Activated CD4-positive, alpha-beta T cell treated with anti-CD3 and anti-CD28 coated beads, Interleukin-2, amount 10 ng/mL, durations not matched to agents 7 days and 5 days (primary cell): ENCODE measurements at regions not wholly inside any gene's neighbourhood (a gene's known extent, or its start where the extent isn't known, plus 50 kb on each side); places are given as distances from the start of the nearest gene placed in this dataset.
"Not testable (repeated sequence)": the region's sequence is repeated elsewhere in the genome, so short reads cannot be mapped to it uniquely, and the experiment has no call there.

ENCODE experiments used
- CTCF ChIA-PET: fragments of 350-600 bp; sonication (Branson Sonifier 250); formaldehyde crosslinking; loops from one replicate; lab custom pipeline; 2021; ENCODE audit warnings: antibody characterized with exemption; lab: Charles Lee
- POLR2A ChIA-PET: fragments of 350-600 bp; sonication (Branson Sonifier 250); formaldehyde crosslinking; loops from one replicate; lab custom pipeline; 2021; ENCODE audit warnings: antibody characterized with exemption; lab: Charles Lee
- DNase-seq: peaks from one replicate; pipeline ENCODE4 v3.0.0-alpha.2; 2020
- H3K27ac Mint-ChIP-seq: one replicate; pipeline ENCODE4 v1.8.0; 2021; ENCODE audit warnings: mild to moderate bottlenecking, moderate library complexity, mixed read lengths
- H3K27me3 Mint-ChIP-seq: one replicate; pipeline ENCODE4 v1.8.0; 2021; ENCODE audit warnings: mixed read lengths
- H3K36me3 Mint-ChIP-seq: one replicate; pipeline ENCODE4 v1.8.0; 2021; ENCODE audit warnings: low read depth, mixed read lengths
- H3K4me1 Mint-ChIP-seq: one replicate; pipeline ENCODE4 v1.8.0; 2021; ENCODE audit warnings: mixed read lengths
- H3K4me3 Mint-ChIP-seq: one replicate; pipeline ENCODE4 v1.8.0; 2021; ENCODE audit warnings: mild to moderate bottlenecking, moderate library complexity, mixed read lengths
- H3K9me3 Mint-ChIP-seq: one replicate; pipeline ENCODE4 v1.8.0; 2021; ENCODE audit warnings: mixed read lengths

DNA sequence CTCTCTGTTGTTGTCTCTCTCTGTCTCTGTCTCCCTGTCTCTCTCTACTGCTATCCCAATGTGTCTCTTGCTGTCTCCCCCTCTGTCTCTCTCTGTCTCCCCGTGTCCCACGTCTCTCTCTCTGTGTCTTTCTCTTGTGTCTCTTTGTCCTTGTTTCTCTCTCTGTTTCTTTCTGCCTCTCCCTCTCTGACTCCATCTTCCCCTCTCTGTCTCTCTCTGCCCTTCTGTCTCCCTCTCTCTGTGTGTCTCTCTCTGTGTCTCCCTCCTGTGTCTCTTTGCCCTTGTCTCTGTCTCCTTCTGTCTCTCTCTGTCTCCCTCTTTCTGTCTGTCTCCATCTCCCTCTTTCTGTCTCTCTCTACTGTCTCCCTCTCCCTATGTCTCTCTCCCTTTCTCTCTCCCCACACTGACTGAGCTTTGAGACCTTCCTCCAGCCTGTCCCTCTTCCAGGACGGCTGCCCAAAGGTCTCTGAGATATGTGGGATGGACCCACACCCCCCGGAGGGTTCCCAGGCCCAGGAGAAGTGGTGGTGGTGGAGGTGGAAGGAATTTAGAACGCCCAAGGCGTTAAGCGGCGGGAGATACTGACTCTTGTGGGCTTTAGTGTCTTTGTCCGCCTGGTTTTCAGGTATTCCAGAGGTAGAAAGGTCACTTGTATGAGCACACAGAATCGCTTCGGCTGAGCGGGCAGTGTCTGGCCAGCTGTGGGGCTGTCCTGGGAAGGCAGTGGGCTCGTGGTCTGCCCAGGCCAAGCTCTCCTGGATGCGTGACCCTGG lies 65.5 kb upstream of the CCND1 start:
- POLR2A ChIA-PET: no interaction called here

DNA sequence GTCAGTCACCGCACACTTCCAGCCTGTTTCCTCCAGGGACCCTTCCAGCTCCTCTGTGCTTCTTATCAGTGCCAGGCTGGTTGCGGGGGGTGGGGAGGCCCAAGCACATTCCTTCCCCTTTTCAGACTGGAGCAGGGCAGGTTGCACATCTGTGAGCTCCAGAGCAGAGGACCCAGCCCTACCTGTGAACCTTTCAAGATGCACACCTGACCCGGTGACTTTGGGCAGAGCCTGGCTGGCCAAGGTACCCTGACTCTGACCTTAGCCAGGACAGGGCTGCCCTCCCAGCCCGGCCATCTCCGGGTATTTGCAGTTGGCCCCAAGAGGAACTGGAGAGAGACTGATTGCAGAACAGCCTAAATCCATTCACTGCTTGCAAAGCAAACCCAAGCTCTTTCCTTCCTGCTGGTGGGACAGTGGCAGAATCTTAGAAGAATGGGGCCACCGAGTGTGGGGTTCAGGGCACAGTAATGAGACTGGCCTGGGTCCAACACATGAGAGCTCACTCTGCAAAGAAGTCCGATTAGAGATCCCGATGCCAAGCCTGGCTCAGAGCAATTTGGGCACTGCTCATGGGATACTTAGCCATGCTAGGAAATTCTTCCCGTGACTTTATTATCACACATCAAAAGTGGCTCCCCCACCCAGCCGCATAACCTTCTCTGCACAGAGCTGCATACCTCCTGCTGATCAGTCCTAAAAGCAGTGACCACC lies 64.7 kb upstream of the CCND1 start:
- ChIA-PET POLR2A (no interaction called here), CTCF (no interaction called here)
- Mint-ChIP-seq H3K9me3 (no peaks in the 10 kb centered on the region), H3K27me3 (peaks cover 17% of the 10 kb centered on the region), H3K4me1 (no peaks in the 10 kb centered on the region), H3K27ac (no peak overlapping the region), H3K4me3 (no peak overlapping the region), H3K36me3 (no peaks in the 10 kb centered on the region)
- no peak for DNase-seq

More for the DNA sequence above, 65.5 kb upstream of the CCND1 start:
- Mint-ChIP-seq H3K27ac (no peak overlapping the region), H3K36me3 (no peaks in the 10 kb centered on the region), H3K4me1 (no peaks in the 10 kb centered on the region), H3K9me3 (no peaks in the 10 kb centered on the region), H3K4me3 (no peak overlapping the region), H3K27me3 (peaks cover 17% of the 10 kb centered on the region)
- CTCF ChIA-PET: no interaction called here
- no peak for DNase-seq

DNA sequence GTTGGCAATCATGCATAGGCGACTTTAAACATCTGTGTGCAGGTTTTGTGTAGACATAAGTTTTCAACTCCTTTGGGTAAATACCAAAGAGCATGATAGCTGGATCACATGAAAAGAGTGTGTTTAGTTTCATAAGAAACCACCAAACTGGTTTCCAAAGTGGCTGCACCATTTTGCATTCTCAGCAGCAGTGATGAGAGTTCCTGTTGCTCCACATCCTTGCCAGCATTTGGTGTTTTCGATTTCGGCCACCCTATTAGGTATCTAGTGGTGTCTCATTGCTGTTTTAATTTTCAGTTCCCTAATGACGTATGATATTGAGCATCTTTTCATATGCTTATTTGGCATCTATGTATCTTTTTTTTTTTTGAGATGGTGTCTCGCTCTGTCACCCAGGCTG lies 62.8 kb upstream of the CCND1 start:
- no peak overlapping the region for H3K27ac Mint-ChIP-seq
- CTCF ChIA-PET: interaction anchor here (0.6 kb wide), 1 partner anchor 820 kb away, joined by 3 read pairs; no protein-coding TSS in a partner anchor
- DNase-seq: no peak
- no peak overlapping the region for H3K4me3 Mint-ChIP-seq
- POLR2A ChIA-PET: no interaction called here
- H3K9me3 Mint-ChIP-seq: no peaks in the 10 kb centered on the region
- no peaks in the 10 kb centered on the region for H3K36me3 Mint-ChIP-seq
- peaks cover 17% of the 10 kb centered on the region for H3K27me3 Mint-ChIP-seq
- no peaks in the 10 kb centered on the region for H3K4me1 Mint-ChIP-seq

DNA sequence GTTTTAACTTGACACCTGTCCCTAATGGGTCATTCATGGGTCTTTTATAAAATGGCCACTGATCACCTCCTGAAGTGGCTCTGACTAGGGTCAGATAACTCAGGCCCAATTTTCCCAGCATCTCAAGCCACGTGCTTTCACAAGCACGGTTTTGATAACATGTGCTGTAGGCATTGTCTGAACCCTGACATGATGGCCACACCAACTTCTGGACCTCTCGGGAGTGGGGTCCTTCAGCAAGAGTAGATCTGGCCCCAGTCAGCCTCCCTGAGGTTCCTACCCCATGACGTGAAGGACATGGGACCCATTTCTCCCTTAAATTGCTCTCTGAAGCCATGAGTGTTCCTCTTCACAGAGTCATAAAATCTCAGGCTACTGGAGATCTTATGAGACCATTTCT lies 60.4 kb upstream of the CCND1 start:
- no peak overlapping the region for H3K4me3 Mint-ChIP-seq

GRCh38 chr11:69582756-69583467 lies 58.0 kb upstream of the CCND1 start:
- Mint-ChIP-seq H3K27me3 (no peaks in the 10 kb centered on the region), H3K4me3 (no peak overlapping the region), H3K36me3 (no peaks in the 10 kb centered on the region), H3K9me3 (no peaks in the 10 kb centered on the region), H3K4me1 (no peaks in the 10 kb centered on the region), H3K27ac (no peak overlapping the region)
- CTCF ChIA-PET: no interaction called here
- no peak for DNase-seq
- POLR2A ChIA-PET: no interaction called here

More for the DNA sequence above, 60.4 kb upstream of the CCND1 start:
- no peaks in the 10 kb centered on the region for H3K4me1 Mint-ChIP-seq
- no peak overlapping the region for H3K27ac Mint-ChIP-seq
- DNase-seq: no peak
- CTCF ChIA-PET: interaction anchor here (0.7 kb wide), 1 partner anchor 129 kb away, joined by 3 read pairs; no protein-coding TSS in a partner anchor
- POLR2A ChIA-PET: no interaction called here
- no peaks in the 10 kb centered on the region for H3K9me3 Mint-ChIP-seq
- peaks cover 12% of the 10 kb centered on the region for H3K27me3 Mint-ChIP-seq
- H3K36me3 Mint-ChIP-seq: no peaks in the 10 kb centered on the region

GRCh38 chr11:69584160-69584559 lies 56.8 kb upstream of the CCND1 start:
- Mint-ChIP-seq H3K9me3 (no peaks in the 10 kb centered on the region), H3K36me3 (no peaks in the 10 kb centered on the region), H3K4me3 (no peak overlapping the region), H3K27ac (no peak overlapping the region), H3K27me3 (no peaks in the 10 kb centered on the region), H3K4me1 (no peaks in the 10 kb centered on the region)
- ChIA-PET CTCF (no interaction called here), POLR2A (no interaction called here)
- no peak for DNase-seq

- no peaks in the 10 kb centered on the region for H3K36me3 Mint-ChIP-seq
- ChIA-PET POLR2A (no interaction called here), CTCF (no interaction called here)
- no peak overlapping the region for H3K27ac Mint-ChIP-seq
- H3K4me3 Mint-ChIP-seq: no peak overlapping the region
- peaks cover 3% of the 10 kb centered on the region for H3K9me3 Mint-ChIP-seq
- no peaks in the 10 kb centered on the region for H3K4me1 Mint-ChIP-seq
- no peak for DNase-seq
- no peaks in the 10 kb centered on the region for H3K27me3 Mint-ChIP-seq
Observed at GRCh38 chr11:69585385-69585784, 55.6 kb upstream of the CCND1 start.

DNA sequence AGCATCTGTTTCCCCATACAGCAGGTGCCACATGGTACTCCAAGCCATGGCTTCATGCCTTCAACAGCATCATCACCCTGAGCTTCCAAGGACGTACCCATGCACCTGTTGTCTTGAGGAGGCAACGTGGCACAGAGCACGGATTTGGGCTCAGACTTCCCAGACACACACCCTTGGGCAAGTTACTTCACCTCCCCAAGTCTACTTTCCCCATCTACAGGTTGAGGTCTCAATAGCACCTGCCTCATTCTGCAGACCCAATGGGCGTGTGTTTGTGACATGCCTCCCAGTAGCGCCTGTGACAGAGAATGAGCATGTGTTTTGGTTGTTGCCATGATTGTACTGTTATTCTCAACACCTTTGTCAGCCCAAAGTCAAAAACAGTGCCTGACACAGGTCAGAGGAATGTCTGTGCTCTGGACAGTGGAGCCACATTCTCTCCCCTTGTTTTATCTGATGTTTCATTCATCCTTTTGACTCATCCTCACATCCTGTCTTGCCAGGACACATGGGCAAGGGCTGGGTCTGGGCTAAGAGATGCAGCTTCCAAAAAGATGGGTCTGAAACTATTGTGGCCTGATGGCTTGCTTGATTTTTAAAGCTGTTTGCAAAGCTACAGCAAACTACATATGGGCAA lies 53.4 kb upstream of the CCND1 start:
- POLR2A ChIA-PET: no interaction called here
- no peaks in the 10 kb centered on the region for H3K27me3 Mint-ChIP-seq
- H3K4me1 Mint-ChIP-seq: no peaks in the 10 kb centered on the region
- CTCF ChIA-PET: no interaction called here
- H3K36me3 Mint-ChIP-seq: no peaks in the 10 kb centered on the region
- DNase-seq: no peak
- peaks cover 3% of the 10 kb centered on the region for H3K9me3 Mint-ChIP-seq
- H3K4me3 Mint-ChIP-seq: no peak overlapping the region
- no peak overlapping the region for H3K27ac Mint-ChIP-seq

DNA sequence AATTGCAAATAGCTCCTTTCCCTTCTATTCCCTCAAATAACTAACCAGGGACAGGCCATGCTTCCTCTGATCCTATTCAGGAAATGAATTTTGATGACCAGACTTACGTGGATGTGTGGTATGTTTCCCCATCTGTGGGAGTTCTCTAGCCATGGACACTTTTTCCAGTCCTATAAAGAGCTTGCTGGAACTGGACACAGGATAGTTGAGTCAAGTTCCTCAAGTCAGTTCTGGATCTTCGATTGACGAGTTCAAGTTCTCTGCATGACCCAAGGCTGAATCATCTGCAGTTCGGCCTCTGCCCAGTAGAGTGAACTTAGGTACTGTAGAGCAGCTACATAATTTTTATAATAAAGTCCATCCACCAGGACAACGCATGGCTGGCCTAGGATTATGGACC lies 52.7 kb upstream of the CCND1 start:
- ChIA-PET CTCF (no interaction called here), POLR2A (interaction anchor here (0.6 kb wide), 1 partner anchor 312 kb away, joined by 4 read pairs; no protein-coding TSS in a partner anchor)
- H3K9me3 Mint-ChIP-seq: peaks cover 3% of the 10 kb centered on the region
- no peaks in the 10 kb centered on the region for H3K27me3 Mint-ChIP-seq
- no peaks in the 10 kb centered on the region for H3K36me3 Mint-ChIP-seq
- no peak for DNase-seq
- H3K27ac Mint-ChIP-seq: no peak overlapping the region
- no peaks in the 10 kb centered on the region for H3K4me1 Mint-ChIP-seq
- H3K4me3 Mint-ChIP-seq: no peak overlapping the region

GRCh38 chr11:69590088-69590487 lies 50.9 kb upstream of the CCND1 start:
- H3K27me3 Mint-ChIP-seq, H3K27ac Mint-ChIP-seq, POLR2A ChIA-PET, H3K4me1 Mint-ChIP-seq, DNase-seq, H3K36me3 Mint-ChIP-seq, H3K9me3 Mint-ChIP-seq, CTCF ChIA-PET, H3K4me3 Mint-ChIP-seq: not testable (repeated sequence)
